ENCODE measurements at regions not wholly inside any gene's neighbourhood (a gene's known extent, or its start where the extent isn't known, plus 50 kb on each side); places are given as distances from the start of the nearest gene placed in this dataset.

- TF ChIP-seq PRDM15 (CRISPR knock-in tag; IDR thresholded peaks at IDR 0.05) (no peak), NFYA (IDR thresholded peaks at IDR 0.05; ENCODE audit: borderline replicate concordance, low read depth, low read length) (no peak)
These were observed 445.2 kb upstream of the ATP2B1 start (continued) for GRCh38 chr12:90153827-90154226.

GRCh38 chr12:90152897-90153624, 444.4 kb upstream of the ATP2B1 start:
- DNase-seq (ENCODE audit: low read depth, low spot score) (no peak), ATAC-seq (no peak), FAIRE-seq (no peak)
- Histone ChIP-seq H3K9ac (ENCODE audit: control insufficient read depth, insufficient read depth, low read length) (no peak overlapping the region), H3K9me3 (replicated peaks; ENCODE audit: control insufficient read depth, insufficient read depth, low read length) (no peaks in the 10 kb centered on the region), H3K27ac (ENCODE audit: control insufficient read depth, insufficient read depth) (no peak overlapping the region), H3K4me3 (no peak overlapping the region), H3K27me3 (replicated peaks in 1 of 2; ENCODE audit: control insufficient read depth in 2 of 2, insufficient read depth in 2 of 2, low read length in 1 of 2) (no peaks in the 10 kb centered on the region), H3K36me3 (ENCODE audit: control insufficient read depth in 2 of 2, insufficient read depth in 2 of 2, low read length in 1 of 2) (no peaks in the 10 kb centered on the region), H3K4me2 (ENCODE audit: control insufficient read depth, insufficient read depth) (no peak overlapping the region), H2AFZ (ENCODE audit: control insufficient read depth, low read depth, low read length) (no peak overlapping the region), H3K4me1 (ENCODE audit: control insufficient read depth, insufficient read depth, low read length) (no peaks in the 10 kb centered on the region), H3K79me2 (ENCODE audit: control insufficient read depth, insufficient read depth, low read length) (no peaks in the 10 kb centered on the region), H4K20me1 (ENCODE audit: control insufficient read depth, insufficient read depth) (no peaks in the 10 kb centered on the region)
- in situ Hi-C loops (cut with MboI): no loop called here
- TF ChIP-seq, protein P1, sequence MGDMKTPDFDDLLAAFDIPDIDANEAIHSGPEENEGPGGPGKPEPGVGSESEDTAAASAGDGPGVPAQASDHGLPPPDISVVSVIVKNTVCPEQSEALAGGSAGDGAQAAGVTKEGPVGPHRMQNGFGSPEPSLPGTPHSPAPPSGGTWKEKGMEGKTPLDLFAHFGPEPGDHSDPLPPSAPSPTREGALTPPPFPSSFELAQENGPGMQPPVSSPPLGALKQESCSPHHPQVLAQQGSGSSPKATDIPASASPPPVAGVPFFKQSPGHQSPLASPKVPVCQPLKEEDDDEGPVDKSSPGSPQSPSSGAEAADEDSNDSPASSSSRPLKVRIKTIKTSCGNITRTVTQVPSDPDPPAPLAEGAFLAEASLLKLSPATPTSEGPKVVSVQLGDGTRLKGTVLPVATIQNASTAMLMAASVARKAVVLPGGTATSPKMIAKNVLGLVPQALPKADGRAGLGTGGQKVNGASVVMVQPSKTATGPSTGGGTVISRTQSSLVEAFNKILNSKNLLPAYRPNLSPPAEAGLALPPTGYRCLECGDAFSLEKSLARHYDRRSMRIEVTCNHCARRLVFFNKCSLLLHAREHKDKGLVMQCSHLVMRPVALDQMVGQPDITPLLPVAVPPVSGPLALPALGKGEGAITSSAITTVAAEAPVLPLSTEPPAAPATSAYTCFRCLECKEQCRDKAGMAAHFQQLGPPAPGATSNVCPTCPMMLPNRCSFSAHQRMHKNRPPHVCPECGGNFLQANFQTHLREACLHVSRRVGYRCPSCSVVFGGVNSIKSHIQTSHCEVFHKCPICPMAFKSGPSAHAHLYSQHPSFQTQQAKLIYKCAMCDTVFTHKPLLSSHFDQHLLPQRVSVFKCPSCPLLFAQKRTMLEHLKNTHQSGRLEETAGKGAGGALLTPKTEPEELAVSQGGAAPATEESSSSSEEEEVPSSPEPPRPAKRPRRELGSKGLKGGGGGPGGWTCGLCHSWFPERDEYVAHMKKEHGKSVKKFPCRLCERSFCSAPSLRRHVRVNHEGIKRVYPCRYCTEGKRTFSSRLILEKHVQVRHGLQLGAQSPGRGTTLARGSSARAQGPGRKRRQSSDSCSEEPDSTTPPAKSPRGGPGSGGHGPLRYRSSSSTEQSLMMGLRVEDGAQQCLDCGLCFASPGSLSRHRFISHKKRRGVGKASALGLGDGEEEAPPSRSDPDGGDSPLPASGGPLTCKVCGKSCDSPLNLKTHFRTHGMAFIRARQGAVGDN (IDR thresholded peaks at IDR 0.05): no peak
- no peak for TF ChIP-seq NR2C1 (IDR thresholded peaks at IDR 0.05)
- TF ChIP-seq PAX5 (IDR thresholded peaks at IDR 0.05; ENCODE audit: borderline replicate concordance, low read depth, low read length): no peak
- no peak for TF ChIP-seq ZSCAN29 (IDR thresholded peaks at IDR 0.05)
- TF ChIP-seq MEF2A (IDR thresholded peaks at IDR 0.05; ENCODE audit: insufficient read depth, low read depth, low read length): no peak
- TF ChIP-seq SREBF2 (IDR thresholded peaks at IDR 0.05; ENCODE audit: low read length): no peak
- TF ChIP-seq NBN (IDR thresholded peaks at IDR 0.05): no peak
- no peak for TF ChIP-seq FOS (IDR thresholded peaks at IDR 0.05; ENCODE audit: borderline replicate concordance, extremely low read depth, insufficient read length)
- TF ChIP-seq MLLT1 (IDR thresholded peaks at IDR 0.05): no peak
- ChIA-PET POLR2A (no interaction called here), CTCF (no interaction called here), RAD21 (ENCODE audit: unreplicated experiment) (no interaction called here), SMC1A (ENCODE audit: uncharacterized antibody, unreplicated experiment) (interaction anchor here (2.3 kb wide), 1 partner anchor 19 kb away, joined by 5 read pairs; no protein-coding TSS in a partner anchor)
- BruUV-seq (replicated peaks): no TSS peak
- intact Hi-C loops (cut with micrococcal nuclease; ENCODE audit: unreplicated experiment): no loop called here
- 38% methylated on average over 10 of the region's 10 CpGs for WGBS (ENCODE audit: insufficient coverage, insufficient replicate concordance, low lambda C conversion rate, missing lambda C conversion rate)

Data from GM12878 (cell line).